Body of pancreas (tissue), 4 donors: ENCODE measurements at regions not wholly inside any gene's neighbourhood (a gene's known extent, or its start where the extent isn't known, plus 50 kb on each side); places are given as distances from the start of the nearest gene placed in this dataset.

Experiments used
- ATAC-seq: fragments of 150-250 bp; one replicate; pipeline ENCODE4 v1.9.1; 2016
- DNase-seq, 4 donors: peaks; one replicate each; pipeline ENCODE4 v3.0.0-alpha.2; 2019
- H3K27ac ChIP-seq, 4 donors: fragments of 200-600 bp; sonication (generic); 1 replicate in 3 of 4; 2 replicates in 1 of 4; pipeline versions ENCODE4 v1.5.1 to v1.6.1; 2016 to 2019; ENCODE audit warnings: mild to moderate bottlenecking in 1 of 4, mixed read lengths in 1 of 4, moderate library complexity in 1 of 4
- H3K27me3 ChIP-seq, 2 donors: fragments of 200-600 bp; sonication (generic); one replicate each; pipeline ENCODE4 v1.6.0; 2016; ENCODE audit warnings: mild to moderate bottlenecking in 1 of 2
- H3K36me3 ChIP-seq, 2 donors: fragments of 200-600 bp; sonication (generic); replicated peaks in 1 of 2; 2 replicates each; pipeline ENCODE4 v1.5.1; 2016; ENCODE audit warnings: low read depth in 2 of 2; ENCODE audit not compliant: insufficient read depth in 1 of 2
- H3K4me1 ChIP-seq: fragments of 200-600 bp; sonication (generic); one replicate; pipeline ENCODE4 v1.6.0; 2016
- H3K4me3 ChIP-seq, 2 donors: fragments of 200-600 bp; sonication (generic); 1 replicate in 1 of 2; 2 replicates in 1 of 2; pipeline ENCODE4 v1.5.1; 2016 to 2019
- H3K9me3 ChIP-seq, 3 donors: fragments of 200-600 bp; sonication (generic); 1 replicate in 2 of 3; 2 replicates in 1 of 3; pipeline ENCODE4 v1.5.1; 2016
- CTCF ChIP-seq, 7 experiments: fragments of 450-650 bp in 4 of 7; fragments of 200-600 bp in 3 of 7; sonication (generic) in 3 of 7; IDR thresholded peaks; one replicate each; pipeline ENCODE4 v1.5.1; 2016 to 2019; ENCODE audit warnings: antibody characterized with exemption in 7 of 7
- POLR2A ChIP-seq, 3 donors: fragments of 450-650 bp; IDR thresholded peaks; one replicate each; pipeline ENCODE4 v1.6.1; 2016; ENCODE audit warnings: antibody characterized with exemption in 3 of 3, mild to moderate bottlenecking in 2 of 3
- WGBS, 2 donors: methylation state at CpG; one replicate each; pipeline ENCODE4 v1.1.5; 2017; 5-methylcytosine and 5-hydroxymethylcytosine counted together
- intact Hi-C: fragments of 100-400 bp; cut with DNase I; formaldehyde crosslinking; loops from one replicate; pipeline ENCODE4 v1.15.1; 2023

GRCh38 chr7:113775401-113775800 lies 143.4 kb downstream of the PPP1R3A start:
- WGBS, 2 donors: 14 to 28% methylated on average over 1 of the region's 1 CpG
- no peaks in the 10 kb centered on the region for H3K9me3 ChIP-seq
- ATAC-seq (no peak), DNase-seq (no peak)
- intact Hi-C loops: no loop called here
- TF ChIP-seq POLR2A (IDR thresholded peaks at IDR 0.05) (no peak), CTCF (IDR thresholded peaks at IDR 0.05) (no peak)
- no peaks in the 10 kb centered on the region for H3K27me3 ChIP-seq
- H3K27ac ChIP-seq: no peak overlapping the region
- H3K4me3 ChIP-seq: no peak overlapping the region
- no peaks in the 10 kb centered on the region for H3K4me1 ChIP-seq
- no peaks in the 10 kb centered on the region for H3K36me3 ChIP-seq

- no peaks in the 10 kb centered on the region for H3K9me3 ChIP-seq
- TF ChIP-seq POLR2A (IDR thresholded peaks at IDR 0.05): no peak
- peak; percentile 36 to 62 (median 53) for TF ChIP-seq CTCF (IDR thresholded peaks at IDR 0.05)
- no peaks in the 10 kb centered on the region for H3K27me3 ChIP-seq
- peak; percentile 64 for ATAC-seq
- intact Hi-C loops: no loop called here
- H3K36me3 ChIP-seq: no peaks in the 10 kb centered on the region
- no peaks in the 10 kb centered on the region for H3K4me1 ChIP-seq
- no peak overlapping the region for H3K4me3 ChIP-seq
- 22 to 29% methylated on average over 3 of the region's 3 CpGs for WGBS, 2 donors
- DNase-seq: peak in 3 of 4 donors; percentile 17 to 35 (median 19)
- no peak overlapping the region for H3K27ac ChIP-seq
These were observed 144.5 kb downstream of the PPP1R3A start for GRCh38 chr7:113774182-113774807.

- TF ChIP-seq POLR2A (IDR thresholded peaks at IDR 0.05) (no peak), CTCF (IDR thresholded peaks at IDR 0.05) (no peak)
- Histone ChIP-seq H3K4me3 (no peak overlapping the region), H3K27ac (no peak overlapping the region), H3K36me3 (no peaks in the 10 kb centered on the region), H3K27me3 (no peaks in the 10 kb centered on the region), H3K9me3 (no peaks in the 10 kb centered on the region), H3K4me1 (no peaks in the 10 kb centered on the region)
- WGBS, 2 donors: 63 to 72% methylated on average over 11 to 12 of the region's 12 CpGs
- ATAC-seq (no peak), DNase-seq (no peak)
- intact Hi-C loops: no loop called here
These were observed 148.6 kb downstream of the PPP1R3A start for GRCh38 chr7:113770146-113770738.

GRCh38 chr7:113768387-113768786 lies 150.4 kb downstream of the PPP1R3A start:
- no peak overlapping the region for H3K4me3 ChIP-seq
- H3K4me1 ChIP-seq: no peaks in the 10 kb centered on the region
- ATAC-seq (no peak), DNase-seq (no peak)
- TF ChIP-seq CTCF (IDR thresholded peaks at IDR 0.05) (no peak), POLR2A (IDR thresholded peaks at IDR 0.05) (no peak)
- WGBS, 2 donors: 10 to 18% methylated on average over 1 of the region's 1 CpG
- H3K27me3 ChIP-seq: no peaks in the 10 kb centered on the region
- no peaks in the 10 kb centered on the region for H3K36me3 ChIP-seq
- H3K9me3 ChIP-seq: no peaks in the 10 kb centered on the region
- no peak overlapping the region for H3K27ac ChIP-seq
- intact Hi-C loops: no loop called here
